ENCODE measurements at regions not wholly inside any gene's neighbourhood (a gene's known extent, or its start where the extent isn't known, plus 50 kb on each side); places are given as distances from the start of the nearest gene placed in this dataset.

DNA sequence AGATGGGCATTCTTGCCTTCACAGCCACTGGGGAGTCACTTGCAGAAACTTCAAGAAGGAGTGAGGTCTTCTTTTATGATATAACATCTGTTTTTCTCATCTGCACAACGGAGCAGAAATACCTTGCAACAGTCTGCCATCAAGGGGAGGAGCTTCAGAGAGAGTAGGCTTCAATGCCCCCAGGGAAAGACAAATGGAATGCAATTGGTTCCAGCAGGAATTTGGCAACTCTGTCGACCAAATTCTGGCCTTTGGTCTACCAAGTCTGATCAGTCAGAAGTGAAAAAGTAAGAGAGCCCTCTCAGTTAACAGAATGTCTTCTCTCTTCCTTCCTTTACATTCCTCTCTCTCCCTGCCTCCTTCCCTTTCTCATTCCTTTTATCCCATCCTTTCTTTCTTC lies 229.3 kb downstream of the IDS start:
- DNase-seq (ENCODE audit: low read depth in 4 of 4, low spot score in 2 of 4) = no peak

DNA sequence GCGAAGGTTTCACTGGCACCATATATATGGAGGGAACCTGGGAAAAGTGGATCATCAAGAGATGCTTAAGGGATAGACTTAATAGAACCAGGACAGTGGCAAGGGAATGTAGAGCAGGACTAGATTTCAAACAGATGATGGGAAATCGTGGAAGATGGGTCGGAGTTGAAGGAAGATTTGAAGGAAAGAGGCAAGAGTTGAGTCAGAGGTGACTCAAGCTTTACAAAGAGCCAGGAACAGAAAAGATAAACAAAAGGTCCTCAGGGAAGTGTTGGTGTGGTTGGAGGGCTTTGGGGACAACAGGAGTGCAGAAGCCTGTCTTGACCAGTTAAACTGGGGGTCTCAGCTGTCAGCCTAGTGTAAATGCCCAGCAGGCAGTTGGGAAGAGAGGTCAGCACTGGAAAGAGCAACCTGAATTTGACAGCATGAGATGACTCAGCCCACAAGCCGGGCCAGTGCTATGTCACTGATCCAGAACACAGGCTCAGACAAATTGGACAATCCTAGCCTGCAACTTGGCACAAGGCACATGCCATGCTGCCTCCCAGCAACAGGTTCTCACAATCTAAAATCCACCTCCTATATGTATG lies 230.5 kb downstream of the IDS start:
- no peak for DNase-seq (ENCODE audit: low read depth in 4 of 4, low spot score in 2 of 4)

GRCh38 chrX:149272690-149273463 lies 232.2 kb downstream of the IDS start:
- no peak for DNase-seq (ENCODE audit: low read depth in 4 of 4, low spot score in 2 of 4)

DNA sequence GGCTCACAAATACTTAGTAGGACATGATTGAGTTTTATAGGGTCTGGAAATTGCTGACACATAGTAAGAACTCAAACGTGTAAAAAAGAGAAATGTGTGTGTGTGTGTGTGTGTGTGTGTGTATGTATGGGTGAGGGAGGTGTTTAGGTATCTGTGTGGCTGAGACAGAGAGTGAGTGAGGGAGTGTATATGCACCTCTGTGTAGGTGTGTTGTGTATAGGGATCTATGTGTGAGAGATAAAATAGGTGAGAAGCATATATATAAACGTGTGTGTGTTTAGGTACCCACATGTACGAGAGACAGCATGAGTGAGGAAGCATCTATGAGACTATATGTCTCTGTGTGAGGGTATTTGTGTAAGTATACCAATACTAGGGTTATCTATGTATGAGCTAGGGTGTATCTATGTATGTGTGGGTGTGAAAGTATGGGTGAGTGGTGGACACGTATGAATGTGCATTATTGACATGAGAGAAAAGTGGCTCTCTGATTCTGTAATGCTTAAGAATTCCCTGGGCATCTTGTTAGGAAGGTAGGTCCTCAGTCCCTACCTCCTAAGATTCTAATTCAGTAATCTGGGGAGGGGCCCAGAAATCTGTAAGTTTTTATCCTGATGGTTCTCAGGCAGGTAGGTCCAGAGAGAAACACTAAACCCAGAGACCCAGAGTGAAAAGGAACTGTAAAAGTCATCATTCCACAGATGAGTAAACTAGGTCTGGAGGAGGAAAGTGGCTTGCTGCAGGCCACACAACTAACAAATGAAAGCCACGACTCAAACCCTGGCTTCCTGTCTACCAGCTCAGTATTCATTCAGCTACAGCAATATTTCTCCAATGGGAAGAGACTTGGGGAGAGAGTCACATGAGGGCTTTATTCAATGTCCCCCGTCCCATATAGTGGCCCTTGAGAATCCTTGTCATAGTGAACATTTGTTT lies 237.0 kb downstream of the IDS start:
- no peak for DNase-seq (ENCODE audit: low read depth in 4 of 4, low spot score in 2 of 4)

GRCh38 chrX:149262086-149262485 lies 243.0 kb downstream of the IDS start:
- no peak for DNase-seq (ENCODE audit: low read depth in 4 of 4, low spot score in 2 of 4)

DNA sequence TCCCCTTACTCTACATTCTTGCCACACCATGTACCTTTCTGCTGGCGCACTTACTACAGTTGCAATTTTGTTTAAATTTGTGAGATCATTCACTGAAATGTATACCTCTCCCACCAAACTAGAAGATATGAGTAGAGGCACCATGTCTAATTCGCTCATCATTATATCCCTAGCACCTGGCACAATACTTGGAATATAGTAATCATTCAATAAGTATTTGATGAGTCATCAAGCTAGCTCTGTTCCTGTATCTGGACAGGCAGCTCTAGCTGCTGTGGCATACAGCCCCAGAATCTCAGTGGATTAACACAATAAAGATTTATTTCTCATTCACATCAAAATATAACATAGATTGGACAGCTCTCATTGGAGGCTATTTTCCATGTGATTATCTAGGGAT lies 245.9 kb downstream of the IDS start:
- DNase-seq (ENCODE audit: low read depth in 4 of 4, low spot score in 2 of 4) = no peak

DNA sequence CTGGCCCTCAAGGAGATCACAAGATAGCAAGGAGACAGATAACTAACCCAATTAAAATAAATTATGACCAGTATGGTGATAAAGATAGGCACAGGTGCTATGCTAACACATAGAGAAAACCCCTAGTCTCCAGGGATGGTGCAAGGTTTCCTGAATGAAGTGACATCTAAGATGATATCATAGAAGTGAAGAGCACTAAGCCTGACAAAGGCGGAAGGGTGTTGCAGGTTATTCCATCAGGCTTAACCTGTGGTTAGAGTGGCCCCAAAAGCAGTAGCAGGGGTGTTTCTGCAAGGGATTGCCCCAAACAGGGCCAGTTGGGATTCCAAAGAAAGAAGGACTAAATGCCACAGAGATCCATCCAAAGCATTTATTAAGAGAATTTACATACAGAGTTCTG lies 249.2 kb downstream of the IDS start:
- no peak for DNase-seq (ENCODE audit: low read depth in 4 of 4, low spot score in 2 of 4)

DNA sequence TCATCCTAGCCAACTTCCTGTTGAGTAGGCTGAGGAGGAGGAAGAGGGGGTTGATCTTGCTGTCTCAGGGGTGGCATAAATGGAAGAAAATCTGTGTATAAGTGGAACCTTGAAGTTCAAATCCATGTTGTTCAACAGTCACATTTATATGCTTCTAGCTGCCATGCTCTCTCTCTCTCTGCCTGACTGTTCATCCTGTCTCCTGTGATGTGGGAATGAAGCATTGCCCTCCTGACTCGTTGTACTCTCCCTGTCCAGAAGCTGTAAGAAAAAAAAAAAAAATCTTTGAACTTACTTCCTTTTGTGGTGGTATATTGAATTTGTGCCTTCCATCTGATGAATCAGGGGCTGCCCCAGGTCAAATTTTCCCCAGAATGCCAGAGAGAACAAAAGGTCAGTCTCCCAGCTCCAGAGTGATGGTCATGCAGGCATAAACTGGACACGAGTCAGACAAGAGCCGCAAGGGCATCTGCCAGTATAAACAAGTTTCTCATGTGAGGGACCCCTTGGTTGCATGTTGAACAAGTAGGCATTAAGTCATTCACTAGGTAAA lies 257.0 kb downstream of the IDS start:
- no peak for DNase-seq (ENCODE audit: low read depth in 4 of 4, low spot score in 2 of 4)

DNA sequence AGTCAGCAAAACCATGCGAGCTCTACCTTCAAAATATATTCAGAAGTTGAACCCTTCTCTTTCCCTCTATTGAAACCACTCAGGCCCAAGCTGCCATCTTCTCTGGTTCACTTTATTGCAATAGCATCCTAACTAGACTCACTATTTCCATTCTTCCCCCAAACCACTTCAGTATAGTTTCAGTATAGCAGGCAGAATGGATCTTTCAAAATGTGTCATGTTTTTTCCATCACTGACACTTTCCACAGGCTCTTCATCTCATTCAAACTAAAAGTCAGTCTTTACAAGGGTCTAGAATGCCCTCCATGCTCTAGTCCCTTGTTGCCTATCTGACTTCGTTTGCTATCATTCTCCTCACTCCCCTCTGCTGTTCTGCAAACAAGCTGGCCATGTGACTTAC lies 274.4 kb downstream of the IDS start:
- DNase-seq (ENCODE audit: low read depth in 4 of 4, low spot score in 2 of 4) = no peak

DNA sequence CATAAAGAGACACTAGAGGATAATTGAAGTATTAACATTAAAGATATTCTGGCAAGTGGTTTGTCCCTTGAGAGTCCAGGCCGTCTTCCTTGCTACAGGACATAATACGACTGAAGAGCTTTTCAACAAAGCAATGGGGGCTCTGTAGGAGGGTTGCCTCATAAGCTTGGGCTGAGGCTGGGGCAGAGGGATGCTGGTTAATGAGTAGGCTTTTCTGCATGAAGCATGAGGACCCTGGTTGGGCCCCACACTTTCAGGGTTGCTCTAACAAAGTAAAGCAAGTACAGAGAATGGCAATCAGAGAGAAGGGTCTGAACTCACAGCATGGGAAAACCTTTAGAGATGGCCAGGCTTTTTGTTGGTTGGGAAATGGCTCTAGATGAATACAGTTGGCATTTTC lies 281.3 kb downstream of the IDS start:
- no peak for DNase-seq (ENCODE audit: low read depth in 4 of 4, low spot score in 2 of 4)

GRCh38 chrX:149222040-149222439 lies 283.1 kb downstream of the IDS start:
- no peak for DNase-seq (ENCODE audit: low read depth in 4 of 4, low spot score in 2 of 4)

GRCh38 chrX:149221230-149221629 lies 283.9 kb downstream of the IDS start:
- DNase-seq (ENCODE audit: low read depth in 4 of 4, low spot score in 2 of 4) = no peak

DNA sequence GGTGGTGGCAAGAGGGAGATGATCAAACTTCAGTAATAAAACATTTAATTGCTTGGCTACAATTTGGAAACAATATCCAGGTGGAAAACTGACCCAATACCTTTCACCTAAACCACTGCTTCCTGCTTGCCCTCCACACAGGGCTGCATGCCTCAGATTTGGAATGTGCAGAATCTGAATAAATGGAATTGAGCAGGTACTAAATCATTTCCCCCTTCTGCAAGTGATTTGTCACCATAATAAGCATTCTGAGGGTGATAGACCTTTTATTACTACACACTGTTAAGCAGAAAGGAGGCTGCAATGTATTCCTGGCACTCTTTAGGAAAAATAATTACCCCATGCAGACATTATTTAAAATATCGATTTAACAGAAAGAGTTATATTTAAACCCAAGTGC lies 291.8 kb downstream of the IDS start:
- DNase-seq (ENCODE audit: low read depth in 4 of 4, low spot score in 2 of 4) = no peak

- no peak for DNase-seq (ENCODE audit: low read depth in 4 of 4, low spot score in 2 of 4)
These were observed 296.8 kb downstream of the IDS start for GRCh38 chrX:149208307-149208706.

DNA sequence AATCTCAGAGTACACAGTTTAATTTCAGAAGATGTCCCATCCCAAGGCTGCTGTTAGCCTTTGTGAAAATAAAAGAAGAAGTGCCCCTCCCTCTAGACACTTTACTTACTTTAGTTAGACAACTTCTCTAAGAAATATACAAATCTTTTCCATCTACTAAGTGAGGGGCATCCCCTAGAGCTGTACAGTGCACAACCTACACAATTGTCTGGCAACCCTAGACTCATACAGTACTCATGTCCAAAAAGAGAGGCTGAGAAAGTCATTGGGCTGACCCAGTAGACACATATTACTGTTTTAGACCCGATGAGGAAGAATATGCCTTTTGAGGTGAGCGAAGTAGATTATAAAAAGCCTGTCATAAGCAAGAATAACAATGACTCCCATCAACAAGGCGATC lies 297.6 kb downstream of the IDS start:
- DNase-seq (ENCODE audit: low read depth in 4 of 4, low spot score in 2 of 4) = no peak

- DNase-seq (ENCODE audit: low read depth in 4 of 4, low spot score in 2 of 4) = no peak
These were observed 299.2 kb downstream of the IDS start for GRCh38 chrX:149205937-149206336.

DNA sequence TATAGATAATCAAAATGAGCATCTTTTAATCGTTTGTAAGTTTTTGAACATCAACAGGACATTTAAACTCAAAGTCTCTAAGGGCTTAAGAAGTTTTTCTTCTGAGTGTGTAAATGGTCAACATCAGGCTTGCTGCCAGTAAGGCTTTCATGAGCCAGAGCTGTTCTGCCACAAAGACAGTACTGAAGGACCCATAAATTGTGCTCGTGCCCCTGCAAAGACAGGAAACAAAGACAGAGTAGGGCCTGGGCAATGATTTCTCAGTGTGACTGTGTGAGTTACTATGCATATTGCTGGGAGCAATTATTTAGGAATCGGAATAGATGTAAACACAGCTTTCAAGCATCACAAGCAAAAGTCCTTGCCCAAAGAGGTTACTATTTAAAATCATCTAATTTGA lies 300.0 kb downstream of the IDS start:
- no peak for DNase-seq (ENCODE audit: low read depth in 4 of 4, low spot score in 2 of 4)

DNA sequence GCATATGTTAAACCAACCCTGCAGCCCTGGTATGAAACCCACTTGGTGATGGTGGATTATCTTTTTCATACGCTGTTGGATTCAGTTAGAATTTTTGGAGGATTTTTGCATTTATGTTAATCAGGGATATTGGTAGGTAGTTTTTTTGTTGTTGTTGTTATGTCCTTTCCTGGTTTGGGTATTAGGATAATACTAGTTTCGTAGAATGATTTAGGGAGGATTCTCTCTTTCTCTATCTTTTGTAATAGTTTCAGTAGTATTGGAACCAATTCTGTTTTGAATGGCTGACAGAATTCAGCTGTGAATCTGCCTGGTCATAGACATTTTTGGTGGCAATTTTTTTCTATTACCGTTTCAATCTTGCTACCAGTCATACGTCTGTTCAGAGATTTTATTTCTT lies 305.4 kb downstream of the IDS start:
- no peak for DNase-seq (ENCODE audit: low read depth in 4 of 4, low spot score in 2 of 4)

- DNase-seq (ENCODE audit: low read depth in 4 of 4, low spot score in 2 of 4) = no peak
These were observed 305.9 kb downstream of the IDS start for GRCh38 chrX:149198980-149199732.

- no peak for DNase-seq (ENCODE audit: low read depth in 4 of 4, low spot score in 2 of 4)
These were observed 320.0 kb downstream of the IDS start for GRCh38 chrX:149185087-149185486.
